Activated CD8-positive, alpha-beta memory T cell treated with anti-CD3 and anti-CD28 coated beads for 4 hours (primary cell): ENCODE measurements at regions not wholly inside any gene's neighbourhood (a gene's known extent, or its start where the extent isn't known, plus 50 kb on each side); places are given as distances from the start of the nearest gene placed in this dataset.

Experiments
- DNase-seq, 2 donors: peaks; one replicate each; pipeline ENCODE4 v3.0.0-alpha.2; 2020; ENCODE audit warnings: low read depth in 2 of 2

- DNase-seq = no peak
Observed at GRCh38 chr14:96638041-96638855, 136.1 kb downstream of the PAPOLA start.

GRCh38 chr14:96639550-96639949 lies 137.4 kb downstream of the PAPOLA start:
- no peak for DNase-seq

GRCh38 chr14:96648506-96649326 lies 146.5 kb downstream of the PAPOLA start:
- no peak for DNase-seq

GRCh38 chr14:96649327-96649601 lies 147.1 kb downstream of the PAPOLA start:
- DNase-seq = no peak

- no peak for DNase-seq
Observed at GRCh38 chr14:96653597-96653996, 143.6 kb upstream of the VRK1 start.

- no peak for DNase-seq
Observed at GRCh38 chr14:96658611-96659010, 138.6 kb upstream of the VRK1 start.

- DNase-seq = no peak
Observed at GRCh38 chr14:96660123-96660522, 137.1 kb upstream of the VRK1 start.

GRCh38 chr14:96660667-96661066 lies 136.5 kb upstream of the VRK1 start:
- no peak for DNase-seq

- DNase-seq = no peak
Observed at GRCh38 chr14:96661244-96661969, 135.8 kb upstream of the VRK1 start.

GRCh38 chr14:96662116-96662970 lies 134.8 kb upstream of the VRK1 start:
- DNase-seq = no peak

- no peak for DNase-seq
Observed at GRCh38 chr14:96663076-96663475, 134.1 kb upstream of the VRK1 start.

- DNase-seq = no peak
Observed at GRCh38 chr14:96663491-96664067, 133.6 kb upstream of the VRK1 start.

GRCh38 chr14:96666088-96666487 lies 131.1 kb upstream of the VRK1 start:
- no peak for DNase-seq

GRCh38 chr14:96670391-96670790 lies 126.8 kb upstream of the VRK1 start:
- no peak for DNase-seq

GRCh38 chr14:96671218-96671617 lies 126.0 kb upstream of the VRK1 start:
- no peak for DNase-seq

GRCh38 chr14:96673706-96674105 lies 123.5 kb upstream of the VRK1 start:
- DNase-seq = no peak

GRCh38 chr14:96674121-96674520 lies 123.1 kb upstream of the VRK1 start:
- no peak for DNase-seq

- DNase-seq = no peak
Observed at GRCh38 chr14:96676166-96676565, 121.0 kb upstream of the VRK1 start.

- no peak for DNase-seq
Observed at GRCh38 chr14:96681829-96682228, 115.4 kb upstream of the VRK1 start.

- DNase-seq = no peak
Observed at GRCh38 chr14:96682401-96682800, 114.8 kb upstream of the VRK1 start.

- no peak for DNase-seq
Observed at GRCh38 chr14:96683562-96684289, 113.5 kb upstream of the VRK1 start.
